ENCODE measurements at regions not wholly inside any gene's neighbourhood (a gene's known extent, or its start where the extent isn't known, plus 50 kb on each side); places are given as distances from the start of the nearest gene placed in this dataset.
"Not testable (repeated sequence)": the region's sequence is repeated elsewhere in the genome, so short reads cannot be mapped to it uniquely, and the experiment has no call there.

GRCh38 chr12:23368590-23368989 lies 580.9 kb downstream of the SOX5 start:
- no peak for DNase-seq (ENCODE audit: low spot score)

- DNase-seq (ENCODE audit: low spot score), result no peak
These were observed 573.8 kb downstream of the SOX5 start for GRCh38 chr12:23375621-23376020.

- DNase-seq (ENCODE audit: low spot score), result no peak
These were observed 573.2 kb downstream of the SOX5 start for GRCh38 chr12:23376238-23376637.

- no peak for DNase-seq (ENCODE audit: low spot score)
These were observed 568.9 kb downstream of the SOX5 start for GRCh38 chr12:23380419-23381100.

GRCh38 chr12:23388898-23389297 lies 560.6 kb downstream of the SOX5 start:
- DNase-seq (ENCODE audit: low spot score), result not testable (repeated sequence)

GRCh38 chr12:23389315-23389714 lies 560.2 kb downstream of the SOX5 start:
- not testable (repeated sequence) for DNase-seq (ENCODE audit: low spot score)

- no peak for DNase-seq (ENCODE audit: low spot score)
These were observed 550.0 kb downstream of the SOX5 start for GRCh38 chr12:23399402-23399933.

- DNase-seq (ENCODE audit: low spot score), result no peak
These were observed 534.3 kb downstream of the SOX5 start for GRCh38 chr12:23415180-23415579.

GRCh38 chr12:23421556-23421955 lies 527.9 kb downstream of the SOX5 start:
- DNase-seq (ENCODE audit: low spot score), result no peak

GRCh38 chr12:23423097-23423687 lies 526.3 kb downstream of the SOX5 start:
- DNase-seq (ENCODE audit: low spot score), result no peak

GRCh38 chr12:23423796-23424195 lies 525.7 kb downstream of the SOX5 start:
- DNase-seq (ENCODE audit: low spot score), result no peak

- DNase-seq (ENCODE audit: low spot score), result no peak
These were observed 524.8 kb downstream of the SOX5 start for GRCh38 chr12:23424685-23425084.

GRCh38 chr12:23426328-23426727 lies 523.1 kb downstream of the SOX5 start:
- no peak for DNase-seq (ENCODE audit: low spot score)

GRCh38 chr12:23428758-23429157 lies 520.7 kb downstream of the SOX5 start:
- no peak for DNase-seq (ENCODE audit: low spot score)

- DNase-seq (ENCODE audit: low spot score), result no peak
These were observed 518.5 kb downstream of the SOX5 start for GRCh38 chr12:23431006-23431405.

GRCh38 chr12:23433121-23433520 lies 516.3 kb downstream of the SOX5 start:
- no peak for DNase-seq (ENCODE audit: low spot score)

GRCh38 chr12:23434154-23434553 lies 515.3 kb downstream of the SOX5 start:
- no peak for DNase-seq (ENCODE audit: low spot score)

- no peak for DNase-seq (ENCODE audit: low spot score)
These were observed 502.7 kb downstream of the SOX5 start for GRCh38 chr12:23446746-23447145.

GRCh38 chr12:23450810-23451209 lies 498.7 kb downstream of the SOX5 start:
- DNase-seq (ENCODE audit: low spot score), result no peak

GRCh38 chr12:23455283-23455682 lies 494.2 kb downstream of the SOX5 start:
- DNase-seq (ENCODE audit: low spot score), result no peak

GRCh38 chr12:23458640-23459039 lies 490.8 kb downstream of the SOX5 start:
- DNase-seq (ENCODE audit: low spot score), result no peak

- DNase-seq (ENCODE audit: low spot score), result no peak
These were observed 486.9 kb downstream of the SOX5 start for GRCh38 chr12:23462546-23462945.

- DNase-seq (ENCODE audit: low spot score), result no peak
These were observed 486.3 kb downstream of the SOX5 start for GRCh38 chr12:23463172-23463571.
